ENCODE measurements at regions not wholly inside any gene's neighbourhood (a gene's known extent, or its start where the extent isn't known, plus 50 kb on each side); places are given as distances from the start of the nearest gene placed in this dataset.

- no peak for TF ChIP-seq CTCF (IDR thresholded peaks at IDR 0.05)
- Histone ChIP-seq H3K27me3 (no peaks in the 10 kb centered on the region), H3K9me3 (no peaks in the 10 kb centered on the region), H3K4me1 (no peaks in the 10 kb centered on the region), H3K27ac (no peak overlapping the region), H3K36me3 (no peaks in the 10 kb centered on the region), H3K4me3 (no peak overlapping the region)
- DNase-seq (ENCODE audit: low spot score) = no peak
Observed at GRCh38 chr7:131861620-131862346, 305.4 kb upstream of the PODXL start.

- H3K4me1 ChIP-seq = no peaks in the 10 kb centered on the region
- peak; percentile 71 for DNase-seq (ENCODE audit: low spot score)
- TF ChIP-seq CTCF (IDR thresholded peaks at IDR 0.05) = peak; percentile 50 to 76
- no peak overlapping the region for H3K27ac ChIP-seq
- H3K4me3 ChIP-seq = no peak overlapping the region
- no peaks in the 10 kb centered on the region for H3K36me3 ChIP-seq
- H3K27me3 ChIP-seq = no peaks in the 10 kb centered on the region
- no peaks in the 10 kb centered on the region for H3K9me3 ChIP-seq
Observed at GRCh38 chr7:131859147-131859821, 302.9 kb upstream of the PODXL start.

GRCh38 chr7:131858611-131859010 is 302.2 kb upstream of the PODXL start:
- TF ChIP-seq CTCF (IDR thresholded peaks at IDR 0.05) = no peak

GRCh38 chr7:131849472-131849871 is 293.0 kb upstream of the PODXL start:
- DNase-seq (ENCODE audit: low spot score) = no peak
- Histone ChIP-seq H3K27ac (no peak overlapping the region), H3K9me3 (no peaks in the 10 kb centered on the region), H3K27me3 (no peaks in the 10 kb centered on the region), H3K4me3 (no peak overlapping the region), H3K4me1 (peaks cover 0 to under 1% of the 10 kb centered on the region in 2 donors), H3K36me3 (no peaks in the 10 kb centered on the region)
- no peak for TF ChIP-seq CTCF (IDR thresholded peaks at IDR 0.05)

More at GRCh38 chr7:131858611-131859010, 302.2 kb upstream of the PODXL start:
- Histone ChIP-seq H3K36me3 (no peaks in the 10 kb centered on the region), H3K9me3 (no peaks in the 10 kb centered on the region), H3K27ac (no peak overlapping the region), H3K27me3 (no peaks in the 10 kb centered on the region), H3K4me1 (no peaks in the 10 kb centered on the region), H3K4me3 (no peak overlapping the region)
- no peak for DNase-seq (ENCODE audit: low spot score)

- H3K27ac ChIP-seq = no peak overlapping the region
Observed at GRCh38 chr7:131848033-131848432, 291.6 kb upstream of the PODXL start.

More at GRCh38 chr7:131848033-131848432, 291.6 kb upstream of the PODXL start:
- no peak overlapping the region for H3K4me3 ChIP-seq
- no peaks in the 10 kb centered on the region for H3K36me3 ChIP-seq
- DNase-seq (ENCODE audit: low spot score) = no peak
- H3K4me1 ChIP-seq = peaks cover 0 to 9% of the 10 kb centered on the region in 2 donors
- H3K27me3 ChIP-seq = no peaks in the 10 kb centered on the region
- no peak for TF ChIP-seq CTCF (IDR thresholded peaks at IDR 0.05)
- no peaks in the 10 kb centered on the region for H3K9me3 ChIP-seq

Measured in right atrium auricular region (tissue), 2 donors.